GM21576 (cell line): ENCODE measurements at regions not wholly inside any gene's neighbourhood (a gene's known extent, or its start where the extent isn't known, plus 50 kb on each side); places are given as distances from the start of the nearest gene placed in this dataset.
A peak's percentile ranks its signal among the peaks of the same experiment; 100 is the strongest.

Source experiments
- ATAC-seq: cut with Tn5 transposase; IDR thresholded peaks from one replicate; pipeline ENCODE4 v1.9.1; 2021; ENCODE audit warnings: mild to moderate bottlenecking, moderate library complexity; ENCODE audit not compliant: unreplicated experiment

- ATAC-seq = no peak
Measured at GRCh38 chr6:22082218-22082617, 214.6 kb downstream of the PRL start.

GRCh38 chr6:22083119-22083518 lies 213.7 kb downstream of the PRL start:
- no peak for ATAC-seq

DNA sequence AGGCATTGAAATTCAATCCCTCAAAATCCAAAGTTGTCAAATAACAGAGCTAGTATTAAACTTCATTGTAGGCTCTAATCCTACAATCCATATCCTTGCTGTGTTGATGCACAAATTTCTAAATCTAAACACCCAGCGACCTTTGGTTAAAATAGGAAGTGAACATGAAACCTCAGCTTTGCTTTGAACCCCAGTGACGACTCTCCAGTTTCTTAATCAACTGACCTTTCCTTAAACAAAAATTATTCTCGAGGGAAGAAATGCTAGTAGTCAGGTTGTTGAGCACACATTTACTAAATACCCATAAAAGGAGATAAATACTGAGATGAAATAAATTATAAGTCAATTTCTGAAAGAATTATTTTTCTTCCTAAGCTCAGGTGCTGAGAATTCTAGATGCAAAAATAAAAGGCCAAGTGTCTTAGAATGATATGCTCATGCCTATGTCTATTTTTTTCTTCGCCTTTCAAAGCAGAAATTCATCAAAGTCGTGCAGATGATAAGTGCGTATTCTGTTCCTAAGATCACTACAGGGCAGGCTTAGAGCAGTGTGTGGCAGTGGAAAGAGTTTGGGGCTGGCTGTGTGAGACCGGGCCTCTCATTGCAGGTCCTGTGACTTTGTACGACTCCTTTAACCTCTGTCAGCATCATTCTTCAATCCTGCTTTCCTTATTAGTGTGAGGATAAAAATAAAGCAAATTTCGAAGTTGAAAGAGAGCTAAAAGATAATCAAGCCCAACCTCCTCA lies 208.7 kb downstream of the PRL start:
- ATAC-seq = no peak

DNA sequence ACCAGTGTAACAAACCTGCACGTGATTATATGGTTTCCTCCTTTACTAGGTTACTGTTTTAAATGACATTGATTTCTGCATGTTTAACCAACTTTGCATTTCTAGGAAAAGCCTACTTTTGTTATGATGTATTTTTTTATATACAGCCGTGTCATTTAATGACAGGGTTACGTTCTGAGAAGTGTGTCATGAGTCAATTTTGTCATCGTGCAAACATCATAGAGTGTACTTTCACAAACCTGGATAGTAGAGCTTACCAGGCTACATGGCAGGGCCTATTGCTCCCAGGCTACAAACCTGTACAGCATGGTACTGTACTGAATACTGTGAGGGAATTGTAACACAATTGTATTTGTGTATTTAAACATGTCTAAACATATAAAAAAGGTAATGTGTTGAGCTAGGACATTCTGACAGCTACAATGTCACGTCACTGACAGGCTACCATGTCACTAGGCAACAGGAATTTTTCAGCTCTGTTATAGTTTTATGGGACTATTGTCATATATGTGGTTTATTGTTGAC lies 205.3 kb downstream of the PRL start:
- ATAC-seq = no peak

DNA sequence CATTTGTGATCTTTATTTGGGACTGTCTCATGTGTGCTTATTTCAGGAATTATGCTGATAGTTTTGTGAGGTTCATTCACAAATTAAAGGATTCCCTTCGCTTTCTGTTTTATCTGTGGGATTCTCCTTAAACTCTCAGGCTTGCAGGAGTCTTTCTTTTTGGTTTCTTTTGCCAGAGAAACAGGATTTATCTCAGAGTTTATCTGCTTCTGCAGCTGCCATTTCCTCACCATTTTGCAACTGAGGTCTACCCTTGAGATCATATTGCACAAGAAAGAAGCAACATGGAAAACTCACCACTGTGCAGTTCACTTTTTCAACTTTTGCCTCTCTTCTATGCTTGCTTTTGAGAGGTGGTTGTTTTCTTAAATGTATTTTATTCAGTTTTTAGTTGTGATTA lies 201.0 kb downstream of the PRL start:
- no peak for ATAC-seq

DNA sequence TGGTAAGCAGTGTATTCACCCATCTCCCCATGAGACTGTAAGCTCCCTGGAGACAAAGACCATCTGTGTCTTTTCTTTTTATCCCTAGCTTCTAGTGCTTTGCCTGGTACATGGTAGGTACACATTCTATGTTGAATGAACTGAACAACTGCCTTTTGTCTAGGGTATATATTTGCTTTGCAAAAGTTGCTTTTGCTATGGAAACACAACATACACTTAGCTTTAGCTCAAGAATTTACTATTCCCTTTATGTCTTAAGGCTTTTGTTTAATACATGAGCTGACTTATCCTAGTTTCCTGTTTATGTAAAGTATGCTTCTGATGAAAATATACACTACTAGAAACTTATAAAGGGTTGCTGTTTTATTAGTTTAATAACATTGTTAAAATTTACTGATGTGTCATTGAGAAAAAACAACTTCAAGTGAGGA lies 198.2 kb downstream of the PRL start:
- no peak for ATAC-seq

DNA sequence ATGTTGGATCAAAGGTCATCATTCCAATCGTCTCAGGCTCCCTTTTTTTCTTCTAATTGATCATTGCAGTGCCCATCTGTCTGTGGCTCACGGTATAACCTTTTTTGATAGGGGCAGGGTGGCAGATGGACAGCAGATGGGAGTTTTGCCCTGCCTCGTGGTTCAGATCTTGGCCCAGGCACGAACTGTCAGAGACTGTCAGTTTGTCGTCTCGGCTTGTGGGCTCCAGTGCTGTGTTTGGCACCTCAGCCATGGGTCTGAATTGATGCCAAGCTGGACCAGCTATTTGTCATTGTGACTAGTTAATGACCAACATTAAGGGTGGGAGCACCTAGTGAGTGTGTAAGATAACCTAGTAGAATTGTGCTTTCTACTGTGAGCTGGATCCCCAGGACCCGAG lies 197.6 kb downstream of the PRL start:
- ATAC-seq = no peak

DNA sequence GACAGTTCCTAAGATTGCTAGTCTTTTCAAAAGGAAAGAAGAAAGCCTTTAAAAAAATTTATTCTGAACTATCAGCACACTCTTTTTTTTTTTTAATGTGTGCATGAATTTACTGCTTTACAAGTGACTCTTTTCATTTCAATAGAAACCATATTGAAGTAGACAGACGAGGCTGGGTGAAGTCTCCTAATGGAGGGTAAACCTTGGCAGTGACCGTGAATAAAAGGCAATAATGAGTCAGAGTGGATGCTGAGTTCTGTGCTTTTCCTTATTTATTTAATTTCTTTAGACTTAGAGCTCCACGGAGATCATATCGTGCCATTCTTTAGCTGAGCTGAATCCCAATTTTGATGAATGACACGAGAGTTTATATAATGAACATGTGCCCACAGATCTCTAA lies 196.9 kb downstream of the PRL start:
- no peak for ATAC-seq

GRCh38 chr6:22101163-22101562 lies 195.7 kb downstream of the PRL start:
- no peak for ATAC-seq

GRCh38 chr6:22102671-22103070 lies 194.2 kb downstream of the PRL start:
- ATAC-seq = peak; percentile 90

GRCh38 chr6:22106451-22106850 lies 190.4 kb downstream of the PRL start:
- ATAC-seq = no peak

- no peak for ATAC-seq
Measured at GRCh38 chr6:22106961-22107360, 189.9 kb downstream of the PRL start.

DNA sequence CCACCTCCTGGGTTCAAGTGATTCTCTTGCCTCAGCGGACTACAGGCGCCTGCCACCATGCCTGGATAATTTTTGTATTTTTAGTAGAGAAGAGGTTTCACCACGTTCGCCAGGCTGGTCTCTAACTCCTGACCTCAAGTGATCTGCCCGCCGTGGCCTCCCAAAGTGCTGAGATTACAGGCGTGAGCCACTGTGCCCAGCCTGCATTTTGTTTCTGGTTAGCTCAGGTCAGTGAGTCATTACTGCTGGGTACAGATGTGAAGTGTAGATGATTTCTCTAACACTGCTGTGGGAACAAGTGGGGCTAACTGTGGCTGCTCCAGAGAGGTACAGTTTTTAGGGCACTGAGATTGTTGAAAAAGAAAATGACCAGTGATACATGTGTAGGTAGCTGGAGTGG lies 188.6 kb downstream of the PRL start:
- no peak for ATAC-seq

DNA sequence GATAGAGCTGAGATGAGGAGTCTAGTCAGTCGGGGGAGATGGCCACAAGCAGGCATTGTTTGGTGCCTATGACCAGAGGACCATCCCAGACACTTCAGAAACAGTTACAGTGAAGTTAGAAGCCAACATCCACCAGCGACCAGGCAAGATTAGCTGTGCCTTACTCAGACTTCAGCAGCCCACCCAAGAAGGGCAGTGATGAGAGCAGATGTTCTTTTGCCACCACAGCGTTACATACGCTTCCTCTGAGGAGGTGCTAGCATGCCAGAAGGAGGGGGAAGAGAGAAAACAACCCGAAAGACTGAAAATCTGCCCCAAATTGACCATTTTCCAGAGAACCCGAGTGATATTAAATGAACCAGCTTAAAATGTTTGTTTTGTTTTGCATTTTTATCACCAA lies 186.8 kb downstream of the PRL start:
- no peak for ATAC-seq

DNA sequence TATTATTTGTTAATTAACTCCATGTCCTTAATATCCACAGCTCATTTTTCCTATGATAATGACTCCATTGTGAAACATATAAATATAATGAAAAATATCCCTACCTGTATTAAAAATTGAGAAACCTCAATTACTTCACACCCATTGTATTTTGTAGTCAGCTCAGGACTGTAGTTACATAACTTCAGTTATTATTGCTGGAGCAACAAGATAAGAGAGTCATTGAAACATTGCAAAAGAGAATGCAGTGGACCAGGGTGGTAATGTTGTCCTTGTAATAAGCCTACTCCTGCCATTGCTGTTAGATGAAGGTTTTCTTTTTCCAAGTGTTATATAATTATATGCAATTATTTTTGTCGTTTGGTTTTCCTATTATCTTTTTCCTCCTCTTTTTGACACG lies 184.4 kb downstream of the PRL start:
- ATAC-seq = no peak

DNA sequence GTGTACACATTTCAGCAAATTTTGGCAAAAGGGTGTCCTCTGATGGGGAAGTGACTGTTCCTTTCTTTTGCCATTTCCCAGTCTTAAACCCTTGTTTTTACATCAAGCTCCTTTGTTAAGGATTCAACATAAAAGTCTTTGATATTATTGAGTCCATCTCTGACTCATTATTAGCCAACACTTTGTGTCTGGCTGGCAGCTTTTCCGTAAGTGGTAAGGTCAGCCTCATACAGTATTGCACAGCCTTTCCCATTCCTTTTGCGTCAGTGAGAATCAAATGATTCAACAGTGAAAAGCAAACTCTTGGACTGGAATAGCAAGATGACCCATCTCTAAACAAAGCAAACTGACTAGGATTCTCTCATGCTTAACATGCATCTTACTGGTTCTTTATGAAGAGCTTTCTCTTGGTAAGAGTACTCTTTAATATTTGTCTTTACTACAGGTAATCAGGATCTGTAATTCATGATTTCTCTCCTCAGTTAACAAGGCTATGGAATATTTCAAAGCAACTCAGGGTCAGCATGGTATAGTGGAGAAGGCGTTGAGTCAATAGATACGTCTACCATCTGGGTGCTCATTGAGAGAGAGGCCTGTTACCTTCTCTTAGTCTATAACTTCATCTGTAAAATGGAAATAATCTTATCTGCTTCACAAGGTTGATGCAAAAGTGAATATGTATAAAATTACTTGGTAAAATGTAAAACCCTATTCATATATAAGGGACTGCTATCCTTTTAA lies 183.6 kb downstream of the PRL start:
- no peak for ATAC-seq

GRCh38 chr6:22115559-22115958 lies 181.3 kb downstream of the PRL start:
- ATAC-seq = no peak

GRCh38 chr6:22117631-22118030 lies 179.2 kb downstream of the PRL start:
- no peak for ATAC-seq

DNA sequence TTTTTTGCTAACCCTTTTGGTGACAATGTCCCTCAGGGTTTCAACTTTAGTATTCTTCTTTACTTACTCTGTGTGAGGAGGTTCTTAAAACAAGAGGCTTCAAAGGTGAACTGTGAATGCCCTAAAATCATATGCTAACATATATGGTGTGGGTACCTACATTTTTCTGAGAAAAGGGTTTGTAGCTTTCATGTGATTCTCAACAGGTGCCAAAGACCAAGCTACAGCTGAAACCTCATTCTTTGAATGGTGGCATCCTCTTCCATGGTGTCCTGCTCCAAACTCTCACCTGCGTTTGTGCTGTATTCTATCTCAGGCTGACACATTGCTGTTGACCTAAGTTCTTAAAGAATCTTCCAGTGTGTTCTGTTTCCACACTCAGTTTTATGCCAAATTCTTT lies 177.3 kb downstream of the PRL start:
- no peak for ATAC-seq

- ATAC-seq = no peak
Measured at GRCh38 chr6:22124756-22125155, 172.1 kb downstream of the PRL start.

DNA sequence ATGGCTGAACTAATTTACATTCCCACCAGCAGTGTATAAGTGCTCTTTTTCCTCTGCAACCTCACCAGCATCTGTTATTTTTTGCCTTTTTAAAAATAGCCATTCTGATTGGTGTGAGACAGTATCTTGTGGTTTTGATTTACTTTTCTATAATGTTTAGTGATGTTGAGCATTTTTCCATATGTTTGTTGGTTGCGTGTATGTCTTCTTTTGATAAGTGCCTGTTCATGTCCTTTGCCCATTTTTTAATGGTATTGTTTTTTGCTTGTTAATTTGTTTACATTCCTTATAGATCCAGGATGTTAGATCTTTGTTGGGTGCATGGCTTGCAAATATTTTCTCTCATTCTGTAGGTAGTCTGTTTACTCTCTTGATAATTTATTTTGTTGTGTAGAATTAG lies 169.9 kb downstream of the PRL start:
- ATAC-seq = no peak

DNA sequence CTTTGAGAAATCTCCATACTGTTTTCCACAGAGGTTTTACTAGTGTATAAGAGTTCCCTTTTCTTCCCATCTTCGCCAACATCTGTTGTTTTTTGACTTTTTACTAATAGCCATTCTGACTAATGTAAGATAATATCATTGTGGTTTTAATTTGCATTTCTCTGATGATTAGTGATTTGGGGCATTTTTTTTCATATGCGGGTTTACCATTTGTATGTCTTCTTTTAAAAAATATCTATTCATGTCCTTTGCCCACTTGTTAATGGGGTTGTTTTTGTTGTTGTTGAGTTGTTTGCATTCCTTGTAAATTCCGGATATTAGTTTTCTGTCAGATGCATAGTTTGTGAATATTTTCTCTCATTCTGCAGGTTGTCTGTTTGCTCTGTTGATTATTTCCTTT lies 167.1 kb downstream of the PRL start:
- no peak for ATAC-seq
